DOHH2 (cell line): ENCODE measurements at regions not wholly inside any gene's neighbourhood (a gene's known extent, or its start where the extent isn't known, plus 50 kb on each side); places are given as distances from the start of the nearest gene placed in this dataset.

ENCODE experiments used
- EZH2phosphoT487 ChIP-seq: fragments of 200-600 bp; sonication (generic); IDR thresholded peaks from 2 replicates; pipeline ENCODE4 v1.6.1; 2017; ENCODE audit warnings: borderline replicate concordance, mild to moderate bottlenecking, antibody characterized with exemption, low read length, moderate library complexity, mixed read lengths
- TF ChIP-seq, protein P1 (sequence below): fragments of 200-600 bp; sonication (generic); IDR thresholded peaks from one replicate; pipeline ENCODE4 v1.5.1; 2014; ENCODE audit warnings: antibody characterized with exemption, mild to moderate bottlenecking, low read depth, low read length; ENCODE audit not compliant: poor library complexity, severe bottlenecking

GRCh38 chr20:11705512-11705911 lies 212.2 kb upstream of the BTBD3 start:
- no peak for TF ChIP-seq EZH2phosphoT487
- TF ChIP-seq, protein P1, sequence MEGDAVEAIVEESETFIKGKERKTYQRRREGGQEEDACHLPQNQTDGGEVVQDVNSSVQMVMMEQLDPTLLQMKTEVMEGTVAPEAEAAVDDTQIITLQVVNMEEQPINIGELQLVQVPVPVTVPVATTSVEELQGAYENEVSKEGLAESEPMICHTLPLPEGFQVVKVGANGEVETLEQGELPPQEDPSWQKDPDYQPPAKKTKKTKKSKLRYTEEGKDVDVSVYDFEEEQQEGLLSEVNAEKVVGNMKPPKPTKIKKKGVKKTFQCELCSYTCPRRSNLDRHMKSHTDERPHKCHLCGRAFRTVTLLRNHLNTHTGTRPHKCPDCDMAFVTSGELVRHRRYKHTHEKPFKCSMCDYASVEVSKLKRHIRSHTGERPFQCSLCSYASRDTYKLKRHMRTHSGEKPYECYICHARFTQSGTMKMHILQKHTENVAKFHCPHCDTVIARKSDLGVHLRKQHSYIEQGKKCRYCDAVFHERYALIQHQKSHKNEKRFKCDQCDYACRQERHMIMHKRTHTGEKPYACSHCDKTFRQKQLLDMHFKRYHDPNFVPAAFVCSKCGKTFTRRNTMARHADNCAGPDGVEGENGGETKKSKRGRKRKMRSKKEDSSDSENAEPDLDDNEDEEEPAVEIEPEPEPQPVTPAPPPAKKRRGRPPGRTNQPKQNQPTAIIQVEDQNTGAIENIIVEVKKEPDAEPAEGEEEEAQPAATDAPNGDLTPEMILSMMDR, result no peak
